Osteocyte (in vitro differentiated cells): ENCODE measurements at regions not wholly inside any gene's neighbourhood (a gene's known extent, or its start where the extent isn't known, plus 50 kb on each side); places are given as distances from the start of the nearest gene placed in this dataset.

ENCODE experiments used
- DNase-seq: peaks from one replicate; pipeline ENCODE4 v3.0.0; 2021; ENCODE audit warnings: mixed read lengths; ENCODE audit not compliant: unreplicated experiment; ENCODE audit errors: extremely low spot score
- H3K27ac Mint-ChIP-seq: one replicate; pipeline ENCODE4 v1.8.0; 2021; ENCODE audit warnings: mild to moderate bottlenecking, mixed read lengths; ENCODE audit not compliant: unreplicated experiment
- H3K27me3 Mint-ChIP-seq: one replicate; pipeline ENCODE4 v1.8.0; 2021; ENCODE audit warnings: mixed read lengths; ENCODE audit not compliant: unreplicated experiment
- H3K36me3 Mint-ChIP-seq: one replicate; pipeline ENCODE4 v1.8.0; 2021; ENCODE audit warnings: mixed read lengths; ENCODE audit not compliant: unreplicated experiment
- H3K4me1 Mint-ChIP-seq: one replicate; pipeline ENCODE4 v1.8.0; 2021; ENCODE audit warnings: mixed read lengths; ENCODE audit not compliant: unreplicated experiment
- H3K4me3 Mint-ChIP-seq: one replicate; pipeline ENCODE4 v1.8.0; 2021; ENCODE audit warnings: mild to moderate bottlenecking, moderate library complexity, mixed read lengths; ENCODE audit not compliant: unreplicated experiment
- H3K9me3 Mint-ChIP-seq: one replicate; pipeline ENCODE4 v1.8.0; 2021; ENCODE audit warnings: mixed read lengths; ENCODE audit not compliant: unreplicated experiment
- TF ChIP-seq, protein P1 (sequence below): fragments of 200-600 bp; sonication (generic); IDR thresholded peaks from 2 replicates; pipeline ENCODE4 v1.5.0; 2021; ENCODE audit warnings: antibody characterized with exemption, mild to moderate bottlenecking, moderate library complexity

DNA sequence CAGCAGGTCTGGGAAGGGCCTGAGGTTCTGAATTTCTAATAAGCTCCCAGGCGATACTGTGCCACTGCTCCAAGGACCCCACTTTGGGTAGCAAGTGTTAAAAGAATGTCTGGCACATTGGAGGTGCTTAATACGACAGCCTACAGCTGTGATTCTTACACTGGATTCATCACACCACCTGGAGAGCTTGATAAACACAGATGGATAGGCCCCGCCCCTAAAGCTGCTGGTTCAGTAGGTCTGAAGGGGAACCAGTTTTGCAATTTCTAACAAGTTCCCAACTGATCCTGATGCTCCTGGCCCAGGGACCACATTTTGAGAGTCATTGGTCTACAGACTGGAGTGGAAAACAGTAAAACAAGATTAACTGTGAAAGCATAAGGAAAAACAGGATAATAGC, 124.8 kb upstream of the ST8SIA2 start:
- H3K4me3 Mint-ChIP-seq = no peak overlapping the region
- no peaks in the 10 kb centered on the region for H3K27me3 Mint-ChIP-seq
- H3K27ac Mint-ChIP-seq = no peak overlapping the region
- no peaks in the 10 kb centered on the region for H3K36me3 Mint-ChIP-seq
- no peaks in the 10 kb centered on the region for H3K4me1 Mint-ChIP-seq
- no peak for DNase-seq
- no peaks in the 10 kb centered on the region for H3K9me3 Mint-ChIP-seq
- TF ChIP-seq, protein P1, sequence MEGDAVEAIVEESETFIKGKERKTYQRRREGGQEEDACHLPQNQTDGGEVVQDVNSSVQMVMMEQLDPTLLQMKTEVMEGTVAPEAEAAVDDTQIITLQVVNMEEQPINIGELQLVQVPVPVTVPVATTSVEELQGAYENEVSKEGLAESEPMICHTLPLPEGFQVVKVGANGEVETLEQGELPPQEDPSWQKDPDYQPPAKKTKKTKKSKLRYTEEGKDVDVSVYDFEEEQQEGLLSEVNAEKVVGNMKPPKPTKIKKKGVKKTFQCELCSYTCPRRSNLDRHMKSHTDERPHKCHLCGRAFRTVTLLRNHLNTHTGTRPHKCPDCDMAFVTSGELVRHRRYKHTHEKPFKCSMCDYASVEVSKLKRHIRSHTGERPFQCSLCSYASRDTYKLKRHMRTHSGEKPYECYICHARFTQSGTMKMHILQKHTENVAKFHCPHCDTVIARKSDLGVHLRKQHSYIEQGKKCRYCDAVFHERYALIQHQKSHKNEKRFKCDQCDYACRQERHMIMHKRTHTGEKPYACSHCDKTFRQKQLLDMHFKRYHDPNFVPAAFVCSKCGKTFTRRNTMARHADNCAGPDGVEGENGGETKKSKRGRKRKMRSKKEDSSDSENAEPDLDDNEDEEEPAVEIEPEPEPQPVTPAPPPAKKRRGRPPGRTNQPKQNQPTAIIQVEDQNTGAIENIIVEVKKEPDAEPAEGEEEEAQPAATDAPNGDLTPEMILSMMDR = no peak

DNA sequence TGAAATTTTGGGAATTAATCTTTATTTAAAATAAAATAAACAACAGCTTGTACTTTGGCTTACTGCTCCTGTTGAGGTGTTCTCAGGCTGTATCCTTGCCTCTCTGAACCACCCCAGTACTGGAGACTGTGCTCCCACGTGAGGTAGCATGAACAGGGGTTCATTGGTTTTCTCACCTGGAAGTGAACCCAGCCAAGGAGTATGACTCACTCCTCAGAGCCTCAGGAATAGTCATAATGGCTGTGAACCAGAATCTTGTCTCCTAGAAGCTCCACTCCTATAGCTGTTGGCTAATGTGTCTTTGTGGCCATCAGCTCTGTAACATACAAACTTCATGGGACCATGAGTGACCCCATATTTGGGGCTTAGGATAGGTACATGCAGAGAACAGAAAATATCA, 122.5 kb upstream of the ST8SIA2 start:
- Mint-ChIP-seq H3K4me1 (no peaks in the 10 kb centered on the region), H3K36me3 (no peaks in the 10 kb centered on the region), H3K4me3 (no peak overlapping the region), H3K27ac (no peak overlapping the region), H3K9me3 (no peaks in the 10 kb centered on the region), H3K27me3 (no peaks in the 10 kb centered on the region)
- DNase-seq = no peak
- TF ChIP-seq, protein P1 = no peak

DNA sequence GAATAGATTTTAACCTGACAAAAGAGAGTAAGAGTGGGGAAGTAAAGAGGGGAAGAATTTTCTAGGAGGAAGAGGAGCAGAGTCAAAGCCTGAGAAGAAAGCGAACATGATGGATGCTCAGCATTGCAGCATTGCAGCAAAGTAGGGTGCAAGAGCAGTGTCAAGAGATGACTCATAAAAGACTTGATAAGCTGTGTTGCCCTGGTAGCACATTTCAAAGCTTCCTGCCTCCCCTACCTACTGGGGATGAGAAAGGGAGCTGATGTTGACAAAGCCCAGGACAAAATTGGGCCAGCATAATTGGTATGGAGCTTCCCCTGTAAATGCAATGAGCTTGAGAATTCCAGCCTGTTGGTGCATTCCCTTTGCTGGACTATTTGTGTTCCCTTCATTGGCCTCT, 121.6 kb upstream of the ST8SIA2 start:
- TF ChIP-seq, protein P1 = no peak
- Mint-ChIP-seq H3K27me3 (no peaks in the 10 kb centered on the region), H3K9me3 (no peaks in the 10 kb centered on the region), H3K4me1 (no peaks in the 10 kb centered on the region), H3K4me3 (no peak overlapping the region), H3K27ac (no peak overlapping the region), H3K36me3 (no peaks in the 10 kb centered on the region)
- DNase-seq = no peak

DNA sequence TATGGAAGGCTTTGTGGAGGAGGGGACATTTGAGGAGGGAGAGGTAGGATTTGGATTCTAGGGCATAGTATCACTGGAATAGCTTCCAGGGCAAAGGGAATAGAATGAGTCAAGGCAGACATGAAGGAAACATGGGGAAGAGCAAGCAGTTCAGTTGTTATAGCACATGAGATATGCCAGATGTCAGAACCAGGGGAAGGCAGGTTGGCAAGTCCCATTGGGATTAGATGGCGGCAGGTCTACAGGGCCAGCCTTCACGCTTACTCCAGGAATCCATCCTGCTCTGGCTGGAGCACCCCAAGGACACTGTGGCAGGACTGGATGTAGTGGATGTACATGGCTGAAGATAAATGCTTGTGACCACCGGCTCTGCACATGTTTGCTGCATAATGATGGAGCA, 120.4 kb upstream of the ST8SIA2 start:
- Mint-ChIP-seq H3K4me3 (no peak overlapping the region), H3K36me3 (no peaks in the 10 kb centered on the region), H3K9me3 (no peaks in the 10 kb centered on the region), H3K27me3 (peaks cover 4% of the 10 kb centered on the region), H3K27ac (no peak overlapping the region), H3K4me1 (no peaks in the 10 kb centered on the region)
- DNase-seq = no peak
- TF ChIP-seq, protein P1 = no peak

DNA sequence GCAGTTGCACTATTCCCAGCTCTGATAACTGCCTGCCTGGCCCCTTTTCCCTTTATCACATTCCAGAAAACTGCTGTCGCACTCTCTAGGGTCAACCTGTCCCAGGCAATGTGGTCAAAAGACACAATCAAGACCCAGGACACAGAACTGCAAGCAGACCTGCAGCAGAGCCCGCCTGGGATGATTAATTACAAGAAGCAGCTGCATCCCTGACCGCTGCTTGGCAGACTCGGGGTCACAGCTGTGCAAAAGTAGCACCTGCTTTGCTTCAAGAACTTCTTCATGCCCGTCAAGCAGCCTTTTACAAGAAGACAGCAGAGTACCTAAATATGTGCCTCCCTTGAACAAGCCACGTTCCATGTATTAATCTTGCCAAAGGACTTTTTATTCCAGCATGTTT, 120.0 kb upstream of the ST8SIA2 start:
- TF ChIP-seq, protein P1 = no peak
- peaks cover 4% of the 10 kb centered on the region for H3K27me3 Mint-ChIP-seq
- no peak overlapping the region for H3K4me3 Mint-ChIP-seq
- no peaks in the 10 kb centered on the region for H3K4me1 Mint-ChIP-seq
- DNase-seq = no peak
- H3K36me3 Mint-ChIP-seq = no peaks in the 10 kb centered on the region
- H3K27ac Mint-ChIP-seq = no peak overlapping the region
- no peaks in the 10 kb centered on the region for H3K9me3 Mint-ChIP-seq
